HEK293T (cell line): ENCODE measurements at regions not wholly inside any gene's neighbourhood (a gene's known extent, or its start where the extent isn't known, plus 50 kb on each side); places are given as distances from the start of the nearest gene placed in this dataset.

Experiments
- CTCF ChIA-PET: fragments of 350-600 bp; formaldehyde crosslinking; extraction: SDS; loops from one replicate; lab custom pipeline; 2021; ENCODE audit warnings: antibody characterized with exemption, inconsistent platforms; lab: Yijun Ruan, JAX
- POLR2A ChIA-PET: fragments of 350-600 bp; formaldehyde crosslinking; extraction: SDS; loops from one replicate; lab custom pipeline; 2020; ENCODE audit warnings: antibody characterized with exemption, inconsistent platforms; lab: Yijun Ruan, JAX
- DNase-seq: peaks from one replicate; pipeline ENCODE4 v3.0.0; 2012; ENCODE audit warnings: mixed read lengths; ENCODE audit errors: extremely low spot score
- ARNT ChIP-seq: fragments of 450-650 bp; IDR thresholded peaks from 2 replicates; pipeline ENCODE4 v1.6.1; 2017; ENCODE audit warnings: mild to moderate bottlenecking
- BHLHE40 ChIP-seq: fragments of 450-650 bp; IDR thresholded peaks from 2 replicates; pipeline ENCODE4 v1.6.1; 2016; ENCODE audit warnings: mild to moderate bottlenecking, moderate library complexity, borderline replicate concordance
- ELF4 ChIP-seq: fragments of 450-650 bp; IDR thresholded peaks from 2 replicates; pipeline ENCODE4 v1.6.1; 2017; ENCODE audit warnings: antibody characterized with exemption
- FOXA1 ChIP-seq: fragments of 450-650 bp; IDR thresholded peaks from 2 replicates; pipeline ENCODE4 v1.6.1; 2016; ENCODE audit warnings: mild to moderate bottlenecking
- FOXK2 ChIP-seq: fragments of 450-650 bp; IDR thresholded peaks from 2 replicates; pipeline ENCODE4 v1.6.1; 2016; ENCODE audit warnings: mild to moderate bottlenecking
- FOXM1 ChIP-seq: fragments of 450-650 bp; IDR thresholded peaks from 2 replicates; pipeline ENCODE4 v1.6.1; 2017; ENCODE audit warnings: mild to moderate bottlenecking, borderline replicate concordance
- HDGF ChIP-seq: fragments of 450-650 bp; IDR thresholded peaks from 2 replicates; pipeline ENCODE4 v1.6.1; 2017; ENCODE audit warnings: antibody characterized with exemption, borderline replicate concordance
- L3MBTL2 ChIP-seq: fragments of 450-650 bp; conservative IDR thresholded peaks from 2 replicates; pipeline ENCODE4 v1.6.1; 2016; ENCODE audit warnings: mild to moderate bottlenecking
- LEF1 ChIP-seq: fragments of 450-650 bp; IDR thresholded peaks from 2 replicates; pipeline ENCODE4 v1.6.1; 2017; ENCODE audit warnings: mild to moderate bottlenecking, borderline replicate concordance
- NFRKB ChIP-seq: fragments of 450-650 bp; IDR thresholded peaks from 2 replicates; pipeline ENCODE4 v1.6.1; 2016; ENCODE audit warnings: mild to moderate bottlenecking, moderate library complexity
- PKNOX1 ChIP-seq: fragments of 450-650 bp; IDR thresholded peaks from 2 replicates; pipeline ENCODE4 v1.6.1; 2016
- SP1 ChIP-seq: fragments of 450-650 bp; IDR thresholded peaks from 2 replicates; pipeline ENCODE4 v1.6.1; 2017
- SUZ12 ChIP-seq: fragments of 450-650 bp; IDR thresholded peaks from 2 replicates; pipeline ENCODE4 v1.6.1; 2016; ENCODE audit warnings: mild to moderate bottlenecking
- TARDBP ChIP-seq: fragments of 450-650 bp; IDR thresholded peaks from 2 replicates; pipeline ENCODE4 v1.6.1; 2016
- ZNF384 ChIP-seq: fragments of 450-650 bp; IDR thresholded peaks from 2 replicates; pipeline ENCODE4 v1.6.1; 2016

- no peak for TF ChIP-seq NFRKB
- no peak for TF ChIP-seq L3MBTL2
- no peak for TF ChIP-seq SP1
- no peak for TF ChIP-seq FOXM1
- no peak for TF ChIP-seq ELF4
- no peak for DNase-seq
- ChIA-PET CTCF (no interaction called here), POLR2A (no interaction called here)
Observed at GRCh38 chr6:113690281-113691259, 166.6 kb upstream of the MARCKS start.

GRCh38 chr6:113691260-113691656 is 165.9 kb upstream of the MARCKS start:
- DNase-seq: no peak
- ChIA-PET CTCF (no interaction called here), POLR2A (no interaction called here)
- TF ChIP-seq BHLHE40 (no peak), SUZ12 (no peak), FOXA1 (no peak), HDGF (no peak), ZNF384 (no peak), ELF4 (no peak), FOXK2 (no peak), NFRKB (no peak), PKNOX1 (no peak)

- no peak for DNase-seq
- TF ChIP-seq NFRKB (no peak), TARDBP (no peak), BHLHE40 (no peak), L3MBTL2 (no peak), FOXA1 (no peak), SP1 (no peak), ZNF384 (no peak), LEF1 (no peak), SUZ12 (no peak), HDGF (no peak), ELF4 (no peak), FOXM1 (no peak)
- ChIA-PET POLR2A (no interaction called here), CTCF (no interaction called here)
Observed at GRCh38 chr6:113693851-113694250, 163.3 kb upstream of the MARCKS start.

GRCh38 chr6:113694278-113695077 is 162.7 kb upstream of the MARCKS start:
- no peak for DNase-seq
- ChIA-PET POLR2A (no interaction called here), CTCF (no interaction called here)
- TF ChIP-seq TARDBP: no peak
- no peak for TF ChIP-seq FOXA1

- DNase-seq: no peak
- ChIA-PET POLR2A (no interaction called here), CTCF (interaction anchor here (0.6 kb wide), 1 partner anchor 175 kb away, joined by 4 read pairs; no protein-coding TSS in a partner anchor)
- TF ChIP-seq FOXK2 (no peak), FOXA1 (no peak), SUZ12 (no peak), FOXM1 (no peak), L3MBTL2 (no peak), ZNF384 (no peak)
Observed at GRCh38 chr6:113695516-113695915, 161.6 kb upstream of the MARCKS start.

- TF ChIP-seq SUZ12 (no peak), ELF4 (no peak), FOXK2 (no peak), ARNT (no peak), SP1 (no peak), FOXM1 (no peak), LEF1 (no peak), PKNOX1 (no peak), TARDBP (no peak), FOXA1 (no peak), L3MBTL2 (no peak), HDGF (no peak)
- ChIA-PET POLR2A (no interaction called here), CTCF (no interaction called here)
- no peak for DNase-seq
Observed at GRCh38 chr6:113696960-113697359, 160.2 kb upstream of the MARCKS start.
